ENCODE measurements at regions not wholly inside any gene's neighbourhood (a gene's known extent, or its start where the extent isn't known, plus 50 kb on each side); places are given as distances from the start of the nearest gene placed in this dataset.
A peak's percentile ranks its signal among the peaks of the same experiment; 100 is the strongest.
"Not testable (repeated sequence)": the region's sequence is repeated elsewhere in the genome, so short reads cannot be mapped to it uniquely, and the experiment has no call there.

DNA sequence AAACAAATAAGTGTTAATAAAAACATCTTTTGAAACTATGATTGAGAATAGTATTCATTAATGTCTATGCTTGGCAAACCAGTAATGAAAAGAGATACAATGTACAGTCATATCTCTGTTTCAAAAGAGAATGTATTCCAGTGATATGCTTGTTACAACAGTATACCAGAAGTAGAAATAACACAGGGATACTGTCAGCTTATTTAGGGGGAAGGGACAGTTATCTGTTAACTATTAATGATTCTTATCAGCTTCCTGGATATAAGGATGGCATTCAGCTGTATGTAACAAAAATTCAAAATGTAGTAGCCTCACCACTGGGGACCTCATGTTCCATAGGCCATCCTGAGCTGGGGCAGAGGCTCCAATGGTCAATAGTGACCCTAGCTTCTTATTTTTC lies 103.8 kb upstream of the TBX18 start (continued):
- TF ChIP-seq, protein P1, sequence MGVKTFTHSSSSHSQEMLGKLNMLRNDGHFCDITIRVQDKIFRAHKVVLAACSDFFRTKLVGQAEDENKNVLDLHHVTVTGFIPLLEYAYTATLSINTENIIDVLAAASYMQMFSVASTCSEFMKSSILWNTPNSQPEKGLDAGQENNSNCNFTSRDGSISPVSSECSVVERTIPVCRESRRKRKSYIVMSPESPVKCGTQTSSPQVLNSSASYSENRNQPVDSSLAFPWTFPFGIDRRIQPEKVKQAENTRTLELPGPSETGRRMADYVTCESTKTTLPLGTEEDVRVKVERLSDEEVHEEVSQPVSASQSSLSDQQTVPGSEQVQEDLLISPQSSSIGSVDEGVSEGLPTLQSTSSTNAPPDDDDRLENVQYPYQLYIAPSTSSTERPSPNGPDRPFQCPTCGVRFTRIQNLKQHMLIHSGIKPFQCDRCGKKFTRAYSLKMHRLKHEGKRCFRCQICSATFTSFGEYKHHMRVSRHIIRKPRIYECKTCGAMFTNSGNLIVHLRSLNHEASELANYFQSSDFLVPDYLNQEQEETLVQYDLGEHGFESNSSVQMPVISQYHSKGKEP (tag by site-specific recombination; IDR thresholded peaks at IDR 0.05): no peak
- TF ChIP-seq MYNN (tag by site-specific recombination; IDR thresholded peaks at IDR 0.05; ENCODE audit: borderline replicate concordance) (no peak), REST (tag by site-specific recombination; IDR thresholded peaks at IDR 0.05) (no peak), ZNF341 (tag by site-specific recombination; IDR thresholded peaks at IDR 0.05; ENCODE audit: low read depth) (no peak)

DNA sequence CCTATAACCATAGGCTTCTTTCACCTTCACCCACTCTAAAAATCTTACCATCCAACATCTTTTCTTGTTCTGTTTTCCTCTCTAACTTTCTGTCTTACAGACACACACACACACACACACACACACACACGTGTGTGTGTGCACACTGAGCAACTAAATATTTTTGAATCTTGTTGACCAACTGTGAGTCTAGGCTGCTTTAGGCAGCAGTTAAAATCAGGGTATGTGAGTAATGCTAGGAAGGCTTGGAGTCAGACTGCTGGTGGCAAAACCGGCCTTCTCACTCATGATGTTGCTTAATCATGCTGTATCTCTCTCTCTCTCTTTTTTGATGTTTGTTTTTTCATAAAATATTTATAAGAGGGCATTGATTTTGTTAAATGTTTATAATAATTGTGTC lies 103.1 kb upstream of the TBX18 start:
- Histone ChIP-seq H3K4me1 (ENCODE audit: control insufficient read depth, insufficient read depth, low read length) (0 out of 2 replicates have a peak, but pooled peaks cover under 1% of the 10 kb centered on the region), H3K4me3 (ENCODE audit: low read depth, low read length) (no peak overlapping the region), H3K27ac (ENCODE audit: extremely low read depth, low read depth, low read length) (no peak overlapping the region), H3K36me3 (ENCODE audit: control insufficient read depth in 2 of 2, insufficient read depth in 1 of 2, low read length in 2 of 2) (no peaks in the 10 kb centered on the region), H3K9me3 (ENCODE audit: control insufficient read depth, insufficient read depth, low read depth, low read length) (no peaks in the 10 kb centered on the region)
- TF ChIP-seq ZNF37A (tag by site-specific recombination; IDR thresholded peaks at IDR 0.05): no peak
- TF ChIP-seq, protein P2, sequence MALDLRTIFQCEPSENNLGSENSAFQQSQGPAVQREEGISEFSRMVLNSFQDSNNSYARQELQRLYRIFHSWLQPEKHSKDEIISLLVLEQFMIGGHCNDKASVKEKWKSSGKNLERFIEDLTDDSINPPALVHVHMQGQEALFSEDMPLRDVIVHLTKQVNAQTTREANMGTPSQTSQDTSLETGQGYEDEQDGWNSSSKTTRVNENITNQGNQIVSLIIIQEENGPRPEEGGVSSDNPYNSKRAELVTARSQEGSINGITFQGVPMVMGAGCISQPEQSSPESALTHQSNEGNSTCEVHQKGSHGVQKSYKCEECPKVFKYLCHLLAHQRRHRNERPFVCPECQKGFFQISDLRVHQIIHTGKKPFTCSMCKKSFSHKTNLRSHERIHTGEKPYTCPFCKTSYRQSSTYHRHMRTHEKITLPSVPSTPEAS (tag by site-specific recombination; IDR thresholded peaks at IDR 0.05): peak; percentile 54; the same call in 1 of the 2 replicates
- POLR2A ChIA-PET: no interaction called here
- CTCF ChIA-PET: interaction anchor here (0.6 kb wide), 1 partner anchor 22 kb away, joined by 3 read pairs; no protein-coding TSS in a partner anchor

- H3K4me1 ChIP-seq (ENCODE audit: control insufficient read depth, insufficient read depth, low read length): no peaks in the 10 kb centered on the region
- no peak overlapping the region for H3K4me3 ChIP-seq (ENCODE audit: low read depth, low read length)
- ChIA-PET CTCF (interaction anchor here (0.7 kb wide), 1 partner anchor 440 kb away, joined by 3 read pairs; no protein-coding TSS in a partner anchor), POLR2A (no interaction called here)
- no peaks in the 10 kb centered on the region for H3K36me3 ChIP-seq (ENCODE audit: control insufficient read depth in 2 of 2, insufficient read depth in 1 of 2, low read length in 2 of 2)
- no peak overlapping the region for H3K27ac ChIP-seq (ENCODE audit: extremely low read depth, low read depth, low read length)
- no peak for TF ChIP-seq ZNF514 (tag by site-specific recombination; IDR thresholded peaks at IDR 0.05)
- TF ChIP-seq PRDM1 (tag by site-specific recombination; IDR thresholded peaks at IDR 0.05): no peak
- TF ChIP-seq ZNF335 (tag by site-specific recombination; conservative IDR thresholded peaks at IDR 0.05): 0 out of 2 replicates have a peak, but pooled peaks have one; percentile 20
- no peaks in the 10 kb centered on the region for H3K9me3 ChIP-seq (ENCODE audit: control insufficient read depth, insufficient read depth, low read depth, low read length)
Measured at GRCh38 chr6:84866715-84867114, 102.3 kb upstream of the TBX18 start.

DNA sequence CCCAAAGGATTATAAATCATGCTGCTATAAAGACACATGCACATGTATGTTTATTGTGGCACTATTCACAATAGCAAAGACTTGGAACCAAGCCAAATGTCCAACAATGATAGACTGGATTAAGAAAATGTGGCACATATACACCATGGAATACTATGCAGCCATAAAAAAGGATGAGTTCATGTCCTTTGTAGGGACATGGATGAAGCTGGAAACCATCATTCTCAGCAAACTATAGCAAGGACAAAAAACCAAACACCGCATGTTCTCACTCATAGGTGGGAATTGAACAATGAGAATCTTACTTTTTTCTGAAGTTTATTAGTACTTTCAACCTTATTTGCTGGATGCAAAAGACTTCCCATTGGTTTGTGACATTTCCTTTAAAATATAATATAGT lies 101.0 kb upstream of the TBX18 start:
- CTCF ChIA-PET; POLR2A ChIA-PET; H3K9me3 ChIP-seq (ENCODE audit: control insufficient read depth, insufficient read depth, low read depth, low read length); H3K4me3 ChIP-seq (ENCODE audit: low read depth, low read length); H3K4me1 ChIP-seq (ENCODE audit: control insufficient read depth, insufficient read depth, low read length); H3K36me3 ChIP-seq (ENCODE audit: control insufficient read depth in 2 of 2, insufficient read depth in 1 of 2, low read length in 2 of 2); H3K27ac ChIP-seq (ENCODE audit: extremely low read depth, low read depth, low read length): not testable (repeated sequence)
- TF ChIP-seq, protein P3, sequence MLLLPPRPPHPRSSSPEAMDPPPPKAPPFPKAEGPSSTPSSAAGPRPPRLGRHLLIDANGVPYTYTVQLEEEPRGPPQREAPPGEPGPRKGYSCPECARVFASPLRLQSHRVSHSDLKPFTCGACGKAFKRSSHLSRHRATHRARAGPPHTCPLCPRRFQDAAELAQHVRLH (tag by site-specific recombination; IDR thresholded peaks at IDR 0.05): peak; percentile 70; the same call in 1 of the 2 replicates
- peak; percentile 91 for TF ChIP-seq ZNF146 (tag by site-specific recombination; IDR thresholded peaks at IDR 0.05)
- TF ChIP-seq, protein P4, sequence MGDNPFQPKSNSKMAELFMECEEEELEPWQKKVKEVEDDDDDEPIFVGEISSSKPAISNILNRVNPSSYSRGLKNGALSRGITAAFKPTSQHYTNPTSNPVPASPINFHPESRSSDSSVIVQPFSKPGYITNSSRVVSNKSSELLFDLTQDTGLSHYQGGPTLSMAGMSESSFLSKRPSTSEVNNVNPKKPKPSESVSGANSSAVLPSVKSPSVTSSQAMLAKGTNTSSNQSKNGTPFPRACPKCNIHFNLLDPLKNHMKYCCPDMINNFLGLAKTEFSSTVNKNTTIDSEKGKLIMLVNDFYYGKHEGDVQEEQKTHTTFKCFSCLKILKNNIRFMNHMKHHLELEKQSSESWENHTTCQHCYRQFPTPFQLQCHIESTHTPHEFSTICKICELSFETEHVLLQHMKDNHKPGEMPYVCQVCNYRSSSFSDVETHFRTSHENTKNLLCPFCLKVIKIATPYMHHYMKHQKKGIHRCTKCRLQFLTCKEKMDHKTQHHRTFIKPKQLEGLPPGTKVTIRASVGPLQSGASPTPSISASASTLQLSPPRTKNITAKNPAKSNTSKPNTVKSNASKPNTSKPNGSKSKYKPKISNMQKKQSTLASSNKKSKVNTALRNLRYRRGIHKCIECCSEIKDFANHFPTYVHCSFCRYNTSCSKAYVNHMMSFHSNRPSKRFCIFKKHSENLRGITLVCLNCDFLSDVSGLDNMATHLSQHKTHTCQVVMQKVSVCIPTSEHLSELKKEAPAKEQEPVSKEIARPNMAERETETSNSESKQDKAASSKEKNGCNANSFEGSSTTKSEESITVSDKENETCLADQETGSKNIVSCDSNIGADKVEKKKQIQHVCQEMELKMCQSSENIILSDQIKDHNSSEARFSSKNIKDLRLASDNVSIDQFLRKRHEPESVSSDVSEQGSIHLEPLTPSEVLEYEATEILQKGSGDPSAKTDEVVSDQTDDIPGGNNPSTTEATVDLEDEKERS (tag by site-specific recombination; IDR thresholded peaks at IDR 0.05): 0 out of 2 replicates have a peak, but pooled peaks have one; percentile 37
